ENCODE measurements at regions not wholly inside any gene's neighbourhood (a gene's known extent, or its start where the extent isn't known, plus 50 kb on each side); places are given as distances from the start of the nearest gene placed in this dataset.

- no peak for ATAC-seq
- H3K79me2 ChIP-seq (ENCODE audit: low read length), result no peaks in the 10 kb centered on the region
- BruUV-seq (replicated peaks), result no TSS peak
Measured at GRCh38 chr10:128777342-128777741, 651.1 kb upstream of the MKI67 start.

GRCh38 chr10:128779416-128779815, 653.2 kb upstream of the MKI67 start:
- ATAC-seq, result no peak
- H3K79me2 ChIP-seq (ENCODE audit: low read length), result no peaks in the 10 kb centered on the region
- H3K4me3 ChIP-seq (ENCODE audit: low read length), result no peak overlapping the region
- no peaks in the 10 kb centered on the region for H4K20me1 ChIP-seq (ENCODE audit: low read length)
- ChIA-PET POLR2A (ENCODE audit: unreplicated experiment) (no interaction called here), CTCF (no interaction called here)
- TF ChIP-seq CTCF (conservative IDR thresholded peaks at IDR 0.05; ENCODE audit: low read depth, low read length), result no peak
- no peaks in the 10 kb centered on the region for H3K27me3 ChIP-seq (ENCODE audit: low read length)
- H3K4me1 ChIP-seq (ENCODE audit: insufficient read depth, low read length), result no peaks in the 10 kb centered on the region
- H3F3A ChIP-seq (ENCODE audit: low read length, unreplicated experiment), result no peaks in the 10 kb centered on the region
- H3K9me3 ChIP-seq (ENCODE audit: low read length), result no peaks in the 10 kb centered on the region
- DNase-seq, result no peak
- no peak overlapping the region for H3K4me2 ChIP-seq (ENCODE audit: low read length)
- intact Hi-C loops (cut with micrococcal nuclease), result no loop called here
- no peak overlapping the region for H3K27ac ChIP-seq (ENCODE audit: low read length)
- BruUV-seq (replicated peaks), result no TSS peak
- H2AFZ ChIP-seq (ENCODE audit: low read length), result no peak overlapping the region
- H3K9ac ChIP-seq (ENCODE audit: low read length), result no peak overlapping the region
- no peaks in the 10 kb centered on the region for H3K9me2 ChIP-seq (replicated peaks; ENCODE audit: low read length)
- no peaks in the 10 kb centered on the region for H3K36me3 ChIP-seq (ENCODE audit: low read depth, low read length)

More at GRCh38 chr10:128777342-128777741, 651.1 kb upstream of the MKI67 start:
- ChIA-PET POLR2A (ENCODE audit: unreplicated experiment) (no interaction called here), CTCF (no interaction called here)
- no peaks in the 10 kb centered on the region for H4K20me1 ChIP-seq (ENCODE audit: low read length)
- no peak overlapping the region for H3K27ac ChIP-seq (ENCODE audit: low read length)
- TF ChIP-seq CTCF (conservative IDR thresholded peaks at IDR 0.05; ENCODE audit: low read depth, low read length), result no peak
- H3K9ac ChIP-seq (ENCODE audit: low read length), result no peak overlapping the region
- H3K9me2 ChIP-seq (replicated peaks; ENCODE audit: low read length), result no peaks in the 10 kb centered on the region
- no peaks in the 10 kb centered on the region for H3K36me3 ChIP-seq (ENCODE audit: low read depth, low read length)
- H3K27me3 ChIP-seq (ENCODE audit: low read length), result no peaks in the 10 kb centered on the region
- H3K9me3 ChIP-seq (ENCODE audit: low read length), result no peaks in the 10 kb centered on the region
- DNase-seq, result no peak
- H2AFZ ChIP-seq (ENCODE audit: low read length), result no peak overlapping the region
- H3K4me2 ChIP-seq (ENCODE audit: low read length), result no peak overlapping the region
- H3F3A ChIP-seq (ENCODE audit: low read length, unreplicated experiment), result no peaks in the 10 kb centered on the region
- H3K4me1 ChIP-seq (ENCODE audit: insufficient read depth, low read length), result no peaks in the 10 kb centered on the region
- no peak overlapping the region for H3K4me3 ChIP-seq (ENCODE audit: low read length)
- intact Hi-C loops (cut with micrococcal nuclease), result no loop called here

DNA sequence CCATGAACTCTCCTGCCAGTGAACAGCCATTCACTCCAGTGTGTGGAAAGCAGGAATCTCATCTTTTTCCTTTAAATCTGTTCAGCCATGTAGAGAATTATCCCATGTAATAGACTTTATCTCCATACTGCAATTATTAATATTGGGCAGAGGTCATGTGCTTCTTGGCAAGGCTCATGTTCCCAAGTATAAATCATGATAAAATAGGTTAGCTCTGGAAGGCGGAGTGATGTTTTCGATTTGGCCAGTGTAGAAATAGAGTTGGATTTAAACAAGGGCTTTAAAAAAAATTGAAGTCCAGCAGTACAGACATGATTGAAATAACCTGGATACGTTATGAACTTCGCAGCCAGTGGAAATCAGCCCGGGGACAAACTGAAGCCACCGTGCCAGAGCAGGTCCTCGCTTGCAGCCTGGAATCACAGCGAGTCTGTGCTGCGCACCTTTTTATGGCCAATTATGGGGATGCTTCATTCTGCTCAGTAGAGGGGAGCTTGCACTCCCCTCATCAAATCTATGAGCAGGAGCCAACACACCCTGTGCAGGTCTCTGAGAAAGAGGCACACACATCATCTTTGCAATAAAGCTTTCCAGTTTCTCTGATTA, 654.0 kb upstream of the MKI67 start:
- no peak for ATAC-seq
- ChIA-PET POLR2A (ENCODE audit: unreplicated experiment) (no interaction called here), CTCF (no interaction called here)
- H3K79me2 ChIP-seq (ENCODE audit: low read length), result no peaks in the 10 kb centered on the region
- H3F3A ChIP-seq (ENCODE audit: low read length, unreplicated experiment), result no peaks in the 10 kb centered on the region
- H4K20me1 ChIP-seq (ENCODE audit: low read length), result no peaks in the 10 kb centered on the region
- H2AFZ ChIP-seq (ENCODE audit: low read length), result no peak overlapping the region
- no peaks in the 10 kb centered on the region for H3K9me2 ChIP-seq (replicated peaks; ENCODE audit: low read length)
- DNase-seq, result no peak
- TF ChIP-seq EZH2phosphoT487 (IDR thresholded peaks at IDR 0.05; ENCODE audit: borderline replicate concordance, low read length) (no peak), CTCF (conservative IDR thresholded peaks at IDR 0.05; ENCODE audit: low read depth, low read length) (no peak), EZH2 (IDR thresholded peaks at IDR 0.05; ENCODE audit: low read length, unreplicated experiment) (no peak)
- no peak overlapping the region for H3K4me2 ChIP-seq (ENCODE audit: low read length)
- intact Hi-C loops (cut with micrococcal nuclease), result no loop called here
- H3K9ac ChIP-seq (ENCODE audit: low read length), result no peak overlapping the region
- H3K27ac ChIP-seq (ENCODE audit: low read length), result no peak overlapping the region
- H3K36me3 ChIP-seq (ENCODE audit: low read depth, low read length), result no peaks in the 10 kb centered on the region
- H3K9me3 ChIP-seq (ENCODE audit: low read length), result no peaks in the 10 kb centered on the region
- H3K4me1 ChIP-seq (ENCODE audit: insufficient read depth, low read length), result no peaks in the 10 kb centered on the region
- BruUV-seq (replicated peaks), result no TSS peak
- H3K4me3 ChIP-seq (ENCODE audit: low read length), result no peak overlapping the region
- H3K27me3 ChIP-seq (ENCODE audit: low read length), result no peaks in the 10 kb centered on the region

Data from PC-3 (cell line).